Dermis microvascular lymphatic vessel endothelial cell (primary cell): ENCODE measurements at regions not wholly inside any gene's neighbourhood (a gene's known extent, or its start where the extent isn't known, plus 50 kb on each side); places are given as distances from the start of the nearest gene placed in this dataset.
A peak's percentile ranks its signal among the peaks of the same experiment; 100 is the strongest.
"Not testable (repeated sequence)": the region's sequence is repeated elsewhere in the genome, so short reads cannot be mapped to it uniquely, and the experiment has no call there.

Source experiments
- DNase-seq, 2 donors: peaks; one replicate each; pipeline versions ENCODE4 v3.0.0 to v3.0.0-alpha.2; 2010; ENCODE audit warnings: low read depth in 2 of 2

- no peak for DNase-seq
Measured at GRCh38 chr12:13563743-13564125, 367.2 kb downstream of the EMP1 start.

GRCh38 chr12:13562915-13563742 lies 366.6 kb downstream of the EMP1 start:
- no peak for DNase-seq

GRCh38 chr12:13561923-13562322 lies 365.4 kb downstream of the EMP1 start:
- DNase-seq = no peak

- DNase-seq = no peak
Measured at GRCh38 chr12:13559318-13559978, 362.9 kb downstream of the EMP1 start.

- no peak for DNase-seq
Measured at GRCh38 chr12:13552830-13553229, 356.3 kb downstream of the EMP1 start.

- no peak for DNase-seq
Measured at GRCh38 chr12:13547283-13547682, 350.8 kb downstream of the EMP1 start.

- DNase-seq = no peak
Measured at GRCh38 chr12:13546231-13546630, 349.7 kb downstream of the EMP1 start.

GRCh38 chr12:13539051-13539450 lies 342.5 kb downstream of the EMP1 start:
- DNase-seq = no peak

- DNase-seq = no peak
Measured at GRCh38 chr12:13538136-13538535, 341.6 kb downstream of the EMP1 start.

GRCh38 chr12:13537623-13538022 lies 341.1 kb downstream of the EMP1 start:
- no peak for DNase-seq

GRCh38 chr12:13536219-13536910 lies 339.8 kb downstream of the EMP1 start:
- DNase-seq = no peak

GRCh38 chr12:13534645-13535398 lies 338.3 kb downstream of the EMP1 start:
- DNase-seq = peak; percentile 6 to 51

- DNase-seq = no peak
Measured at GRCh38 chr12:13534242-13534641, 337.7 kb downstream of the EMP1 start.

GRCh38 chr12:13530966-13531365 lies 334.4 kb downstream of the EMP1 start:
- no peak for DNase-seq

- not testable (repeated sequence) for DNase-seq
Measured at GRCh38 chr12:13526185-13526921, 329.8 kb downstream of the EMP1 start.

- no peak for DNase-seq
Measured at GRCh38 chr12:13523536-13524307, 327.2 kb downstream of the EMP1 start.

GRCh38 chr12:13518034-13518433 lies 321.5 kb downstream of the EMP1 start:
- not testable (repeated sequence) for DNase-seq

- no peak for DNase-seq
Measured at GRCh38 chr12:13509740-13510139, 313.2 kb downstream of the EMP1 start.

GRCh38 chr12:13505636-13506035 lies 309.1 kb downstream of the EMP1 start:
- DNase-seq = no peak

- no peak for DNase-seq
Measured at GRCh38 chr12:13505224-13505623, 308.7 kb downstream of the EMP1 start.
